ENCODE measurements at regions not wholly inside any gene's neighbourhood (a gene's known extent, or its start where the extent isn't known, plus 50 kb on each side); places are given as distances from the start of the nearest gene placed in this dataset.

- in situ Hi-C loops (cut with HindIII; ENCODE audit: low sequenced_read_pairs): no loop called here
Observed at GRCh38 chr2:12826781-12827180, 110.0 kb downstream of the TRIB2 start.

GRCh38 chr2:12827721-12828120, 111.0 kb downstream of the TRIB2 start:
- in situ Hi-C loops (cut with HindIII; ENCODE audit: low sequenced_read_pairs): no loop called here

- in situ Hi-C loops (cut with HindIII; ENCODE audit: low sequenced_read_pairs): no loop called here
Observed at GRCh38 chr2:12828980-12829379, 112.2 kb downstream of the TRIB2 start.

GRCh38 chr2:12831016-12831415, 114.3 kb downstream of the TRIB2 start:
- in situ Hi-C loops (cut with HindIII; ENCODE audit: low sequenced_read_pairs): no loop called here

- in situ Hi-C loops (cut with HindIII; ENCODE audit: low sequenced_read_pairs): no loop called here
Observed at GRCh38 chr2:12834239-12834638, 117.5 kb downstream of the TRIB2 start.

GRCh38 chr2:12835733-12836132, 119.0 kb downstream of the TRIB2 start:
- in situ Hi-C loops (cut with HindIII; ENCODE audit: low sequenced_read_pairs): loop anchor here (5.0 kb wide), 2 partner anchors 37 to 38 kb away; no protein-coding TSS in a partner anchor

GRCh38 chr2:12839339-12839738, 122.6 kb downstream of the TRIB2 start:
- in situ Hi-C loops (cut with HindIII; ENCODE audit: low sequenced_read_pairs): loop anchor here (5.0 kb wide), 2 partner anchors 33 to 42 kb away; no protein-coding TSS in a partner anchor

GRCh38 chr2:12841021-12841420, 124.3 kb downstream of the TRIB2 start:
- in situ Hi-C loops (cut with HindIII; ENCODE audit: low sequenced_read_pairs): no loop called here

- in situ Hi-C loops (cut with HindIII; ENCODE audit: low sequenced_read_pairs): no loop called here
Observed at GRCh38 chr2:12842917-12843316, 126.2 kb downstream of the TRIB2 start.

- in situ Hi-C loops (cut with HindIII; ENCODE audit: low sequenced_read_pairs): no loop called here
Observed at GRCh38 chr2:12844511-12844910, 127.8 kb downstream of the TRIB2 start.

- in situ Hi-C loops (cut with HindIII; ENCODE audit: low sequenced_read_pairs): no loop called here
Observed at GRCh38 chr2:12847694-12848575, 131.2 kb downstream of the TRIB2 start.

GRCh38 chr2:12852135-12852534, 135.4 kb downstream of the TRIB2 start:
- in situ Hi-C loops (cut with HindIII; ENCODE audit: low sequenced_read_pairs): no loop called here

GRCh38 chr2:12854001-12854530, 137.3 kb downstream of the TRIB2 start:
- in situ Hi-C loops (cut with HindIII; ENCODE audit: low sequenced_read_pairs): no loop called here

- in situ Hi-C loops (cut with HindIII; ENCODE audit: low sequenced_read_pairs): no loop called here
Observed at GRCh38 chr2:12855508-12855907, 138.8 kb downstream of the TRIB2 start.

- in situ Hi-C loops (cut with HindIII; ENCODE audit: low sequenced_read_pairs): no loop called here
Observed at GRCh38 chr2:12856934-12857601, 140.3 kb downstream of the TRIB2 start.

- in situ Hi-C loops (cut with HindIII; ENCODE audit: low sequenced_read_pairs): no loop called here
Observed at GRCh38 chr2:12857891-12858290, 141.2 kb downstream of the TRIB2 start.

- in situ Hi-C loops (cut with HindIII; ENCODE audit: low sequenced_read_pairs): no loop called here
Observed at GRCh38 chr2:12858786-12859185, 142.1 kb downstream of the TRIB2 start.

- in situ Hi-C loops (cut with HindIII; ENCODE audit: low sequenced_read_pairs): no loop called here
Observed at GRCh38 chr2:12861344-12861930, 144.7 kb downstream of the TRIB2 start.

GRCh38 chr2:12862541-12862940, 145.8 kb downstream of the TRIB2 start:
- in situ Hi-C loops (cut with HindIII; ENCODE audit: low sequenced_read_pairs): no loop called here

GRCh38 chr2:12863937-12864336, 147.2 kb downstream of the TRIB2 start:
- in situ Hi-C loops (cut with HindIII; ENCODE audit: low sequenced_read_pairs): no loop called here

GRCh38 chr2:12867631-12868287, 151.0 kb downstream of the TRIB2 start:
- in situ Hi-C loops (cut with HindIII; ENCODE audit: low sequenced_read_pairs): no loop called here
